Hematopoietic multipotent progenitor cell treated with erythropoietin and hydrocortisone succinate and interleukin-3 and kit ligand, for 8 days (in vitro differentiated cells): ENCODE measurements at regions not wholly inside any gene's neighbourhood (a gene's known extent, or its start where the extent isn't known, plus 50 kb on each side); places are given as distances from the start of the nearest gene placed in this dataset.
"Not testable (repeated sequence)": the region's sequence is repeated elsewhere in the genome, so short reads cannot be mapped to it uniquely, and the experiment has no call there.

Source experiments
- DNase-seq: peaks from one replicate; pipeline ENCODE4 v3.0.0-alpha.2; 2015

DNA sequence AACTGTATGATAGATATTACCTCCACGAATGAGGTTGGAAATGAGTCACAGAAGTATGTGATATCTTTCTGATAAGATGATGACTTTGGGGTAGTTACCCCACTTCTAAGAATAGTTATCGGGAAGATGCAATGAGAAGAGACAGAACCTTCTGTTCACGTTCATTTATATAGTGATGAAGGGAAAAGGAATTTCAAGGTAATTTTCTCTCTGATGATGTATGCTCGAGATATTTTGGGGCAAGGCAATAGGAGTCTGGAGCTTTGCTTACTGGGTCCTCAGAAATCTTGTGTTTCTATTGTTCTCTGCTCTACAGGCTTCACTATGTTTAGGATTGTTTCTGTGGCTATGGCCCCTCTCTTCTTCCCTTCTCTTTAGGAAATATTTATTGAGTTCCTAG lies 1389.6 kb downstream of the CDH8 start:
- no peak for DNase-seq

DNA sequence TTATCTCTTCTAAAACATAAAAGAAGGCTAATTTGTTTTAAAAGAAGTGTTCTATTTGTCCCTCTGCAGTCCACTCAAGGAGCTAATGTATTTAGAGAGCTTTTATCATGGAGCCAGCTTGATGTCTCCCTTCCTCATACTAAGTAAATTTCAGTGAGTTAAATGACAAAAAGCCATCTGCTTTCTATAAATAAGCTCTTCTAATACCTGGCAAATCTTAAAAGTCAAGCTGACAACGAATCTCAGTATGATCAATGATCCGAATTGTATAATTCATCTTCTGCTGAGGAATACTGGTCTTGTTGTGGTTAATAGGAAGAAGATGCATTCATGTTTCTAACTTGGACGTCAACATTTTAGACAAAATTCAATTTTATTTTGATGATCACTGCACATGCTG lies 1390.7 kb downstream of the CDH8 start:
- no peak for DNase-seq

DNA sequence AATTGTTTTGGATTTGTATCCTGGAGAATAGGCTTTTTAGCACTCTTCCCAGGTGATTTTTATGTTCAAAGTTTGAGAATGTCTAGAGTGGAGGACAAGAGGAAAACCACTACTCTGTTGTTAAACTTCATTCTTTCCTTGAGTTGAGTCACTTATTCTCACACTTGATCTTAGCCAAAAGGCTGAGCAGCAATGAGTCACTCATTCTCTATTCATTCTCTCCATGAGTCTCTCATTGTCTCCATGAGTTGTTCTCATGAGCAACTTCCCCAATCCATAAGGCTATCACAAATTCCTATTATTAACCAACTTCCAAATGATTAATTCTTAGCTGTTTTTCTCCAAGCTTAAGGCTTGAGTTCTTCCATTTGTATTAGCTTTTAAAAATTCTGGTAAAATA lies 1393.3 kb downstream of the CDH8 start:
- no peak for DNase-seq

DNA sequence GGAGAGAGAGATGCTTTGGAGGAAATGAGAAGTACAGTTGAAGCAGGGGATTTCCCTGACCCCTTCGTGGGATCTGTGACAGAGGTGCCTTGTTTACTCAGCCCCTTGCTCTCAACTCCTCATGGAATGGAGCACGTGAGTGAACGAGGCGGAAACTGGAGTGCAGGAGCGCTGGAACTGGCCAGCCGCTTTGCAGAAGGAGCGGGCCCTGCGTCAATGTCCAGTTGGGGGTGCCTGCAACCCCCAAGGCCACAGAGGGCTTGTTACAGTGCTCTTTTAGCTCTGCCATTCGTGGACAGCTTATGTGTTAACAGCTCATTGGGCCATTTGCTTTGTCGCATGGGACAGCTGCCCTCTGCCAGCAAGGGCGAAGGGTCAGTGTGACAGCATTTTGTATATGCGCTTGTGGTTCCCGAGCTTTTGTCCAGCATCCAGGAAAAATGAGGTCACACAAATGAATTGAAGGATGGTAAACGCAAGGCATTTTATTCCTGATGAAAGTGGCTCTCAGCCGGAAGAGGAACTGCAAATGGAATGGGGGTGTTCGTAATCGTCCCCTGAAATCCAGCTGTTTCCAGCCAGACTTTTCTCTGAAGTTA lies 1395.1 kb downstream of the CDH8 start:
- DNase-seq = no peak

DNA sequence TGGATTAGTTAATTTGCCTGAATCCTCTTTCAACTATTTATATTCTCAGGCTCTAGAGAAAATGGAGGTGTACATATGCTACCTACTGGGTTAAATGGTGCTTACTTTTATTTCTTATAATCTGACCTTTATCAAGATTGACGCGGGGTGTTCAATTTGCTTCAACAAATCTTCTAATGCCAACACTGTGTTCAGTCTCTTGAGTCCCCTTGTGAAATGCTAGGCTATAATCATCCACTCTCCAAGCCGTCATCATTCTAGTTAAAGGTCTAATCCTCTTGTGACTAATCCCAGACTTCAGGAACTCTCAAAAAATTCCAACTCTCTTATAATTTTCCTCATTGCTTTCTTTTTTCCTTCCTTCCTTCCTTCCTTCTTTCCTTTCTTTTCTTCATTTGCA lies 1396.2 kb downstream of the CDH8 start:
- no peak for DNase-seq

DNA sequence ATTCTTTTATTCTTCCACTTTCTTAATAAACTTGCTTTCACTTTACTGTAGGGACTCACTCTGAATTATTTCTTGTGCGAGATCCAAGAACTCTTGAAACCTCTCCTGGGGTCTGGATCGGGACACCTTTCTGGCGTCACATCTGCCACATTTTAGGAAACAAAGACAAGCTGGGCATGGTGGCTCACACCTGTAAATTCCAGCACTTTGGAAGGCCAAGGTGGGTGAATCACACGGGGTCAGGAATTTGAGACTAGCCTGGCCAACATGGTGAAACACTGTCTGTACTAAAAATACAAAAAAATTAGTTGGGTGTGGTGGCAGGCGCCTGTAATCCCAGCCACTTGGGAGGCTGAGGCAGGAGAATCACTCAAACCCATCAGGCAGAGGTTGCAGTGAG lies 1399.6 kb downstream of the CDH8 start:
- not testable (repeated sequence) for DNase-seq

DNA sequence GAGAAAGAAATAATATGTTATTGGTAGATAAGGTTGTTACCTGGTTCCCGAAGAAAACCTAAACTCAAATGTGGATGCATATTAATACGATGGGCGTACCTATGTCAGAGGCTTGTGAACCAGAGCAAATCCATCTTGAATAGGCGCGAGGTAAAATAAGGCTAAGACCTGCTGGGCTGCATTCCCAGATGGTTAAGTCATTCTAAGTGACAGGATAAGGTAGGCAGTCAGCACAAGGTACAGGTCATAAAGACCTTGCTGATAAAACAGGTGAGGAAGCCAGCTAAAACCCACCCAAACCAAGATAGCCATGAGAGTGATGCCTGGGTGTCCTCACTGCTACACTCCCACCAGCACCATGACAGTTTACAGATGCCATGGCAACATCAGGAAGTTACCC lies 1400.1 kb downstream of the CDH8 start:
- no peak for DNase-seq

DNA sequence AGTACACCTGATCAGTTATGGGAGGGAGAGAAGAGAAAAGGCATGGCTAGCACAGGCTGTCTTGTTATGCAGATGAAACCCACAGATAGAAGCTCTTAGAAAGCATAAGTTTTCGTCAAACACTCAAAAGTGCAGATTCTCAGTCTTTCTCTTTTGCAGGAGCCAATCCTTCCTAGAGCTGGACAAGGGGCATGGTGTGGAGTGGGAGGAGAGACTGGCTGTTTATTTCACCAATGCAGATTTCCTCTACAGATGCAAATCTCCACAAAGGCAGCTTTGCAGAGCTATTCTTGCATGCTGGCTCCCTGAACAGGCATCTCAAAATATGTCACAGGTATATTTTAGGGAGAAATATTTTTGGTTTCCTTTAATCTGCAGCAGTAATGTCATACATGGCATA lies 1400.7 kb downstream of the CDH8 start:
- DNase-seq = no peak

DNA sequence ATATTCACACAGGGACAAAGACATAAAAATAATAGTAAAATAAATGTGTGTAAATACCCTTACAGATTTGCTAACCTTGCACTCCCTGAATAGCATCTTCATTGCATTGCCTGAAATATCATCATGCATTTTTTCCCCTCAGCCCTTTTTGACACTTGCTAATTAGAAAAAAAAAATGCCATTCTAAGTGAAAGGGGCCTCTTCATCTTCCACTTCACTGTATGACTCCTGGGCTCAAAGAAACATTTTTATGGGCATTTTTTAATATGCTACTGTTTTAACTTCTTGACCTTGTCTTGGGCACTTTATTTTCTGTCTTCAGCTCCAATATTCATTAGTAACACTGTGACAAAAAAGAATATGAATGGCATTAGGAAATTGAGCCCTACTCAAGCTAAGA lies 1424.4 kb downstream of the CDH8 start:
- DNase-seq = no peak

DNA sequence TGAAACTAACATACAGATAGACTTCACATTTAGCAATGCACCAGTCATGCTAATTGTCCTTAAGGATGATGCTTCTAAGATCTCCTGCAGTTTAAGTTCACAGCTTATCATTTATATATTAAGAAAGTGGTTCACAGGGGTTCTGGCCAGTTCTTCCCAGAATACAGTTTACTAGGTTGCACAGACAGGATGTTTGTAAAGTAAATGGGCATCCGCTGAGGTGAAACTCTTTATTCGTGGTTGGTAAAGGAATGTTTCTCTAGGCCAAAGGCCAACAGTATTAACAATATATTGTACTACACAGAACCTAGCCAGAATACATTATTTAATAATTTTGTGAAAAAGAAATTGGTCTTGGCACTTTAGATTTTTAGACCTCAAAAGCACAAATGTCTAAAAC lies 1427.3 kb downstream of the CDH8 start:
- no peak for DNase-seq

DNA sequence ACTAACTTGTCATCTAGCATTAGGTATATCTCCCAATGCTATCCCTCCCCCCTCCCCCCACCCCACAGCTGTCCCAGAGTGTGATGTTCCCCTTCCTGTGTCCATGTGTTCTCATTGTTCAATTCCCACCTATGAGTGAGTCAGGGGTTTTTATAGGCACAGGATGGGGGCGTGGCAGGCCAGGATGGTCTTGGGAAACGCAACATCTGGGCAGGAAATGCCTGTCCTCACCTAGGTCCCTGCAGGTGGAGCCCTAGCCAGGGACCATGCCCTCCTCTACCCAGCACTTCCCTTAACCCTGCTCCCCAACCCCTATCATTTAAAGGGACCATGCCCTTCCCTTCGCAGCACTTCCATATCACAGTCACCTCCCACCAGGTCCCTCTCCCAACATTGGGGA lies 1430.6 kb downstream of the CDH8 start:
- DNase-seq = not testable (repeated sequence)

DNA sequence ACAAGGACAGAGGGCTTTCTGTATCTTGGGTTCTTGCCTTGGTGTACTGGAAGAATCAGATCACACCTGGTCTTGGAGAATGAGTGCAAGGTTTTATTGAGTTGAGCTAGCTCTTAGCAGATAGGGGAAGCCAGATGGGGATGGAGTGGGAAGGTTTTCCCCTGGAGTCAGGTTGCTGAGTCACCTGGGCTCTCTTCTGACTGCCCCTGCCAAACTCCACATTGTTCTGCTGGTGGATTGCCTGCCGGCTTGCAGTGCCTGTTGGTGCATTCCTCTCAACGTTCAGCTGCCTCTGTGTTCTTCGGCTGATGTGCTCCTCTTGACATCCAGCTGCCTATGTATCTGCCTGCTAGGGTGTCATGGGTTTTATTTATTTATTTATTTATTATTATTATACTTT lies 1431.1 kb downstream of the CDH8 start:
- no peak for DNase-seq

DNA sequence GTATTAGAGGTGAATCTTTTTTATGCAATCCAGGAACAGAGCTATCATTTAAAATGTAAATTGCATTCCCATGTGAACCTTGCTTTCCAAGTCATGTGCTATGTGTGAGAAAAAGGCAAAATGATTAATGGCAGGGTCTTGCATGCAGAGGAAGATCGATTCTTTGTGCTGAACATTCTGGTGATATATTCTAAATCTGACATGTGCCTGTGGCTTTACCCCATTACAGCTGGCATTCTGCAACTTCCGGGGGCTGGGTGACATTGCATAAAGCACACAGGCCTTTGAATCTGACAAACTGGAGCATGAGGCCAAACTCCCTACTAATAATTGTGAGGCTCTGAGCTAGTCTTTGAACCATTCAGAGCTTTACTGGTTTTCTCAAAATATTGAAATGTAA lies 1449.7 kb downstream of the CDH8 start:
- DNase-seq = no peak

DNA sequence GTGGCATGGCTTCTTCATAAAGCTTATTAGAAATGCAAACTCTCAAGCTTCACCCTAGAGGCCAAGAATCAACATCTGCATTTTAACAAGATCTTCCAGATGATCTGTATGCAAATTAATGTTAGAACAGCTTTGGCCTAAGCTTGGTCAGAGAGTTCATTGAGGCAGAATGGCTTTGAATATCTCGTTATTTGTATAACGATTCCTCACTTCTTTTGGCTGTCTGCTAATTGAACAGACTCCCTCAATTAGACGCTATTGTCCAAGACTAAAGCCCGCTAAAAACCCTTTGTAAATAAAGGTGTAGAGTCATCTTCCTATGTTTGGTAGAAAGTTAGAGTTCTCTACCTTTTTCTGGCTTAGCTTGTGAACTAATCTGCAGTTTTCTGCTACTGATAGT lies 1453.7 kb downstream of the CDH8 start:
- no peak for DNase-seq

DNA sequence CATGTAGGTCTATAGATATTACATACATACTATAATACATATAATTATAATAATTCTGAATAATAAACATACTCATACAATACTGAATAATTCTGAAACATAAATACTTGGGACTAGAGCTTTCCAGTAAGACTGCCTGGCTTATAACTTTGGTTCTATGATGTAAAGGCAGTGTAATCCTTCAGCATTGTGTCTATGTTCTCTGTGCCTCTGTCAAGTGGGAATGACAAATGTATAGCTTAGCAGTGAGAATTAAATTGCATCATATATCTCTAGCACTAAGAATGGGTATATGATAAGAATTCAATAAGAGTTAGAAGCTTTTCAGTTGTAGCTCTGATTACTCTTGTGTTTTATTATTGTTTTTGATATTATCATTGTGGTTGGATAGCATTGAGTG lies 1469.3 kb downstream of the CDH8 start:
- no peak for DNase-seq

DNA sequence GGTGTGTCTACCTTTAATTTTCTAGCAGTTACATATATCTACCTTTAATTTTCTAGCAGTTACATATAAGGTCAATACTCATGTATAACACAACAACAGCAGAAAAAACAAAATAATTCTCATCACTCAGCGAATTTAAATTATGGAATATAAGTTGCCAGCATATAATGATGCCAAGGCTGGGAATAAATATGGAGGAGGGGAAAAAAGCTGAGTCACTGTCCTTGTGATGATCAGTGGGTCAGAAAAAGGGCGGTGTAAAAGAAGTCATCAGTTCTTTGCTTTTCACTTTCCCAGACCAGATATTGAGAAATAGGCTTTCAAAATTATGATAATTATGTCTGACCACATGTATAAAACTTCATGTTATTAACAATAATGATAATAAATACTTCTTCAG lies 1471.7 kb downstream of the CDH8 start:
- no peak for DNase-seq

DNA sequence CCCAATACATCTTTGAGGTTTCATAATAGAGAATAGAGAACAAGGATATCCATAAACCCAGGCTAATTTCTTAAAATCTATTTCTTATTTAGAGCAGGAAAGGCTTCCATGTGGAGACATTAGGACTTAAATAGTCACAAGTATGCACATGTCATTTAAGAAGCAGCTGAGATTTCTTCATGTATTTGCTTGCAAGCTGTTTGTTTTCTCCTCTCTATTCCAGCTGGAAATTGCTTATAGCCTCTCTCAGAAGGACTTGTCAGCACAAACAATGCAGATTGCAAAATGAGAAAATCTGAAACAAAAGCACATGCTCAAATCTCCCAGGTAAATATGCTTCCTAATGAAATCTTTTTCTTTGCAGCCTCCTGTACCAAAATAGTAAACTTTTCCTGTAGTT lies 1473.1 kb downstream of the CDH8 start:
- no peak for DNase-seq

DNA sequence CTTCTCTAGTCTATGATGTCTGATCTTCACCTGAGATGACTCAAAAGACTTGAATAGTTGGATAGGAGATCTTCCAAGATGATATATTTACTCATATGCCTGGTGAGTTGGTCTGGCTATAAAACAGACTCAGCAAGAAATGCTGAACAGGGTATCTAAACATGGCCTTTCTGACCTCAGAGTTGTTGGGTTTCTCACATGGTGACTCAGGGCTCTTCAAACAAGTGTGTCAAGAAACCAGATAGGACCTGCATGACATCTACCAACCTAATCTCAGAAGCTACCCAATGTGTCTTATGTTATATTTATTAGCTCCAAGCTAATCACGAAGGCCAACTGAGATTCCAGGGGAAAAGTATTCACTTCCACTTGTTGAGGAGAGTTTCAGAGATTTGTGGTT lies 1477.3 kb downstream of the CDH8 start:
- DNase-seq = no peak

DNA sequence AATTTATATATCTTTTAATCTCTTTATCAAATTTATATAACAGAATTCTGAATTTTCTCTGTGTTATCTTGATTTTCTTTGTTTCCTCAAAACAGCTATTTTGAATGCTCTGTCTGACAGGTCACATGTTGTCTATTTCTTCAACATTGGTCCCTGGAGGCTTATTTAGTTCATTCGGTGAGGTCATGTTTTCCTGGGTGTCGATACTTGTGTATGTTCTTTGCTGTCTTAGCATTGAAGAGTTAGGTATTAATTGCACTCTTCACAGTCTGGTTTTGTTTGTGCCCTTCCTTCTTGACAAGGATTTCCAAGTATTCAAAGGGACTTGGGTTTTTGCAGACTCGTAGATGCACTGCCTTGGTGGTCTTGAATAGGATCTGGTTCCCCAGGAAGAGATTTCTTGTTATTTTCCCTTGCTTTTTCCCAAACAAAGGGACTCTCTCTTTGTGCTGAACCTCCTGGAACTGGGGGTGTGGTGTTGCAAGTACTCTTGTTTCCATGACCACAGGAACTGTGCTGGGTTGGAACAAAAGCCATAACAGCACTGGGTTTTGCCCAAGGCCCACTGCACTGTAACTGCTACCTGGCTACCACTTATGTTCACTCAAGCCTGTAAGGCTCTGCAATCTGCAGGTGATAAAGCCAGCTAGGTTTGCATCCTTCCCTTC lies 1483.0 kb downstream of the CDH8 start:
- no peak for DNase-seq

DNA sequence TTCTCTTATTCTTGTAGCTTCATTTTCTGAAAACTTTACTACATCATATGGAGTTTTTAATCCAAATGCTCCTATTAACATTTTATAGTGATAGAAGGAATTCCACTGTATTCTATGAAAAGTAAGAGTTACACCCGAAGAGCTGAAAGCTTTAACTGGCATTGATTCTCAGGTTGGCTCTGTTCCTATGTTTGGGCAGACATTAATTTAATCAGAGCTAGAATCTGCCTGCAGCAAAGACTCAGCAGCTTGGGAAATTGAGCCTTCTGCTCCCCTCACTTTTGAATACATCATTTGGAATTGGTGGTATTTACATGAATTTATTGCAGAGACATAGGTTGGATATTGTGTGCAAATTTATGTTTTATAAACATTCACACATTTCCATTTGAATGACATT lies 1494.7 kb downstream of the CDH8 start:
- no peak for DNase-seq

DNA sequence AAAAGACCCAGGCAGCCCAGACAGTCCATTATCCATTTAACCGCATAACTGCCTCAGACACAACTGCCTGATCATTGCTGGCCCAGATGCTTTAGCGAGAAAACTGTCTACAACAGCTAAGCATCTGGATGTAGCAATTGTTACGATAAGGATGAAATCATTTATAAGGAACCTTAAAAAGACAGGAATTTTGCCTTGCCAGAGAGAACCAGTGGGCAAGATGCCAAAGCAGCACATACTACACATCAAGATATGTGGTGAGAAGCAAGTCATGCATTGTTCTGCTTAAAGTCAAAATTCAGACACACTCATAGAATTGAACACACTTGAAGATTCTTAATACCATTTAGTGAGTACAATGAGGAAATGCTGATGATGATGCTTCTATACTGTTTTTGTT lies 1525.3 kb downstream of the CDH8 start:
- DNase-seq = no peak

DNA sequence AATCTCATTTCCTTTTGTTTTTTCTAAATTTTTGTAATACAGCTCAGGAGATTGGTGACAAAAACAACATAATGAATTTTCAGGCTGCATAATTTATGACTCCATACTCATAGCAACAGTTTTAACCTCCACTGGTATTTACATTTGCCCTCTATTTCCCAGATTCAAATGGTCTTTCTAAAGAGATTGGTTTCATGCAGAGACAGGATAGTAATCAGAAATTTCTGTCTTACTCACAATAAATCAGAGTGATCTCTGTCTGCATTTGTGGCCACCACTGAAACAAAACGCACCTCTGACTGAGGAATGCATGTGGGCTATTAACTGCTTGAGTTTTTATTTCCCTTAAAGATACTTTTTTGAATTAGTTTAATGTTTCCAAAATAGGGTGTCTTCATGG lies 1526.0 kb downstream of the CDH8 start:
- no peak for DNase-seq

DNA sequence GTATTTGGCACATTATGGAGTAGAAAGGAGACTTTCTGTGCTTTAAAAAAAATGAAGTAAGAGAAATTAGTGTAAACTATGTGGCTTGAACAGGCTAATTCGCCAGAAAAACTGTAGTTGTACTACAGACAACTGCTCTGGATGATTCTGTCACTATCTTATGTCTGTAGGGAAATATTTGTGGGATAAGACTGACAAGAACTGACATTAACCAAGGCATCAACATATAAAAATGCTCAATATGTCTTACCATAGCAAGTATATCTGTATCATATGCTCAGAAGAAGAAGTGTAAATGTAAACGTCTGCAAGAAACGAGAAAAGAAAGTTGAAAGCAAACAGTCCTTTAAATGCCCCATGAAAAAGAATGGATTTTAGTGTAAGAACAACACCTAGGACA lies 1545.0 kb downstream of the CDH8 start:
- no peak for DNase-seq

DNA sequence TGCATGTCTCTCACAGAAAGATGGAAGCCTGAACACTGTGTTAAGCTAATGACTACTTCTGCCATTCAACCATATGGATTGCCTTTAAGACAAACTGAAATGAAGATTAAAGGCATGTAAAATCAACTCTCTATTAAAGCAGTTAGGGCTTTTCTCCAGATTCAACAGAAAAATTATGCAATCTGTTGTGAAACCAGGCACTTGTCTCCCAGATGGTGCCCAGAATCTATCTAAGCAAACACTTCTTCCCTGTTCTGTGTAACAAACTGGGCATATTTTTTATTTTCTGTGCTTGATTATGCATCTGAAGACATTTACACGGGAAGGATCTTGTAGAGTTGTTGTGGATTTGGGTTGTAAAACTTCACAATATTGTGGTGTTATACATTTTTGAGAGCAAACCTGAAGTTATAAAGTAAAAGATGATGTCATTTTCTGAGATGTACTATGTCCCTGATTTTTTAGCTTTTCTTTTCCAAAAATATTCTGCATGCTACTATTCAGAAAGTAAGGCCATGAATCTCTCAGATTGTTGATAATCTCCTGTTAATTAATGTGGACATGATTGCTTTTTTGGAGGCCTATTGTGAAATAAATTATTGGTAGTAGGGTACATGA lies 1550.3 kb downstream of the CDH8 start:
- no peak for DNase-seq

DNA sequence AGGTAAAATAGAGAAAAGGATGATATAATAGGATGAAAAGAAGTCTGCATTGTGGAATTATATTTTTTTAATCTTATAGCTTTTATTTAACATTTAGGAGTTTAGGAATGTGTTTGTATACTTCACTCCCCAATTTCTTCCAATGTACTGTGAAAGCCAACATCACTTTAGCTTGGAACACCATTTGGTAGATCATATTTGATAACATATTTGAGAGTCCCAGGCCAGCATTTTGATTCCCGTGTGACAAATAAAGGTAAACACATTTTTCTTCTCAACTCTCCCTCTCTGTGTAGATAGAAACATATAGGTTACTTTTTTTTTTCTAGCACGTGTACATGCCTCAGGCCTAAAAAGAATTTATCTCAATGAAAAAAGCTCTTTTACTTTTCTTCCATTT lies 1551.3 kb downstream of the CDH8 start:
- no peak for DNase-seq
